NCI-H2227 (cell line): ENCODE measurements at regions not wholly inside any gene's neighbourhood (a gene's known extent, or its start where the extent isn't known, plus 50 kb on each side); places are given as distances from the start of the nearest gene placed in this dataset.
"Not testable (repeated sequence)": the region's sequence is repeated elsewhere in the genome, so short reads cannot be mapped to it uniquely, and the experiment has no call there.

Source experiments
- DNase-seq: peaks from one replicate; lab custom pipeline; 2025; ENCODE audit not compliant: unreplicated experiment; lab: John Stamatoyannopoulos, UW

DNA sequence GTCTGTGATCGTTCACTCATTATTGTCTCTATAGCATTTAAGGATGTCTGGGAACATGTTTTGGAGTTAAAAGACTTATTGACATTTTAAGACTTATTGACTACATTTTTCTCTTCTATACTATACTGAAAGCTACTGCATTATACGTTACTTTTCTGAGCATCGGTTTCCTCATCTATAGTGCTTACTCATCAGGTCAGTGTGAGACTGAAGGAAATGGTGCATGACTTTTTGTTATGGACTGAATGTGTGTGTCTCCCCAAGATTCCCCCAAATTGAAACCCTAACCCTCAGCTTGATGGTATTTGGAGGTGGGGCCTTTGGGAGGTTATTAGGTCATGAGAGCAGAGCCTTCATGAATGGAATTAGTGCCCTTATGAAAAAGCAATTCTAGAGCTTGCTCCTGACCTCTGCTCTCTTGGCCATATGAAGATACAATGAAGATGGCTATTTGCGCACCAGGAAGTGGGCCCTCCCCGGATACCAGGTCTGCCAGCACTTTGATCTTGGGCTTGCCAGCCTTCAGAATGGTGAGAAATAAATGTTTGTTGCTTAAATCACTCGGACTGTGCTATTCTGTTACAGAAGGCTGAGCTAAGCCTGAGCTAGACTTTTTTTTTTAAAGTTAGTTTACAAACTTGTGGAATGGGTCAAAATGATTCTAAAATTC, 243.7 kb upstream of the RREB1 start:
- no peak for DNase-seq

DNA sequence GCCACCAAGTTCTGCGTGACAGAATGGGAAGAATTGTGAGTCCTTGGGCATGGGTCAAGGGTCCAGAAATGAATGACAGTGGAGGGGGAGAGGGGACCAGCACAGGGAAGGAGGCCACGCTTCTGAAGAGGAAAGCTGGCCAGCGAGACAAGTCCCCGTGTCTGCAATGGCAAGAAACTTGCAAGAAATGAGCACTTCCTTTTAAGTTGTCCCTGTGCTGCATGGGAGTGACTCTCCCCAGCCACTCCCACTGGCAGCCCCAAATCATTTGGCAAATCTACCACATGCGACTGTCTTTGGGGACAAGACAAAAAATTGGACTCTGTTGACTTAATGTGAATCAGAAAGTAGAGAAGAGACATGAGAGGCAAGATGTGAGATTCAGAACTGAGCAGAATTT, 242.2 kb upstream of the RREB1 start:
- DNase-seq = no peak

DNA sequence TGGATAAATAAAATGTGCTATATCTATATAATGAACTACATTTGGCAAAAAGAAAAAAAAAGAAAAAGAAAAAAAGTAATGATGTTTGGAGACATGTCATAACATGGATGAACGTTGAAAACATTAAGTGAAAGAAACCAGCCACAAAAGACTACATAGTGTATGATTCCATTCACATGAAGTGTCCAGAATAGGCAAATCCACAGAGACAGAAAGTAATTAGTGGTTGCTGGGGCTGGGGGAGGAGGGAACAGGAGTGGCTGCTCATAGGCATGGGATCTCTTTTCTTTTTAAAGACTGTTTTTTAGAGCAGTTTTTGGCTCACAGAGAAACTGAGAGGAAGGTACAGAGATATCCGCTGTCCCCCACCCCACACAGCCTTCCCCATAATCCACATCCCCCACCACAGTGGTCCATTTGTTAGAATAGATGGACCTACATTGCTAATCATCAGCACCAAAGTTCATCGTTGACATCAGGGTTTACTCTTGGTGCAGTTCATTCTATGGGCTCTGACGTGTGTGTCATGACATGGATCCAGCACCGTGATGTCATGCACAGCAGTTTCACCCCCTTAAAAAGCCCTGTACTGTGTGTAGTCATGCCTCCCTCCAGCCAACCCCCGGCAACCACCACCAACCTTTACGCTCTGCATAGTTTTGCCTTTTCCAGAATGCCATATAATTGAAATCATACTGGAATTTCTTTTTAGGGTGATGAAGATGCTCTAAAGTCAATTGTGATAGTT, 240.9 kb upstream of the RREB1 start:
- no peak for DNase-seq

DNA sequence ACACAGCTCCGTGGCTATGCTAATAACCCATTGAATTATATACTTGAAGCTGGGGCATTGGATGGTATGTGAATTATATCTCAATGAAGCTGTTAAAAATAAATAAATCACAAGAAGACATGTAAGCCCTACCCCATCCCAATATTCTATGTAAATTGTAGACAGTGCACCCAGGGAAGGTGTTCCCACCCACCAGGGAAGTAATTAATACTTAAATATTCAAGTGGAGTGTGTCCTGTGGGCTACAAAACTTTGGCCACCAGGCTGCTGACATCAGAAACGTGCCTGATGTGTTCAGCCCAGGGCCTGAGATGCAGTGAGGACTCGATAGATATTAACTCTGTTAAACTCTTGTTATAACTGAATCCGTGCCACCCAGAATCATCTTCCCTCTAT, 240.4 kb upstream of the RREB1 start:
- no peak for DNase-seq

DNA sequence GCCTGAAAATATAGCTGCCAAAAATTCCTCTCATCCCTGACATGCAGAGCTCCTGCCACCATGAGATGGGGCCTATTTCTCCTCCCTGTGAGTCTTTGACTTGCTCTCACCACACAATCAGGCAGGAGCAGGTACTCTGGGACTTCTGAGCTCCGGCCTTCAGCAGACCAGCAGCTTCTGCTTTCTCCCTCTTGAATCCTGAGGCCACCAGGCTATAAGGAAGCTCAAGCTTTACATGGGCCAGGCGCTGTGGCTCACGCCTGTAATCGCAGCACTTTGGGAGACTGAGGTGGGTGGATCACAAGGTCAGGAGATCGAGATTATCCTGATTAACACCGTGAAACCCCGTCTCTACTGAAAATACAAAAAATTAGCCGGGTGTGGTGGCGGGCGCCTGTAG, 238.7 kb upstream of the RREB1 start:
- no peak for DNase-seq

DNA sequence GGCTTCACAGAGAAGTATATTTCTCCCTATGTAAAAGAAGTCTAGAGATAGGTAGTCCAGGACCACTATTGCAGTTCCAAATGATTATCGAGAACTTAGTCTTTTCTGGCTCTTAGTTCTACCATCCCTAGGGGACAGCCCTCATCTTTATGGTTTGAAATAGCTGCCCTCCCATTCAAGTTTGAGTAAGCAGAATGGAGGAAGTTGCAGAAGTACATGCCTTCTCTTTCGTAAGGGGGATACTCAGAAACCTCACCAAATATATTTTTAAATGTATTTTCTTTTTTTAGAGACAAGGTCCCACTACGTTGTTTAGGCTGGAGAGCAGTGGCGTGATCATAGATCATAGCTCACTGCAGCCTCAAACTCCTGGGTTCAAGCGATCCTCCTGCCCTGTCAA, 236.8 kb upstream of the RREB1 start:
- no peak for DNase-seq

DNA sequence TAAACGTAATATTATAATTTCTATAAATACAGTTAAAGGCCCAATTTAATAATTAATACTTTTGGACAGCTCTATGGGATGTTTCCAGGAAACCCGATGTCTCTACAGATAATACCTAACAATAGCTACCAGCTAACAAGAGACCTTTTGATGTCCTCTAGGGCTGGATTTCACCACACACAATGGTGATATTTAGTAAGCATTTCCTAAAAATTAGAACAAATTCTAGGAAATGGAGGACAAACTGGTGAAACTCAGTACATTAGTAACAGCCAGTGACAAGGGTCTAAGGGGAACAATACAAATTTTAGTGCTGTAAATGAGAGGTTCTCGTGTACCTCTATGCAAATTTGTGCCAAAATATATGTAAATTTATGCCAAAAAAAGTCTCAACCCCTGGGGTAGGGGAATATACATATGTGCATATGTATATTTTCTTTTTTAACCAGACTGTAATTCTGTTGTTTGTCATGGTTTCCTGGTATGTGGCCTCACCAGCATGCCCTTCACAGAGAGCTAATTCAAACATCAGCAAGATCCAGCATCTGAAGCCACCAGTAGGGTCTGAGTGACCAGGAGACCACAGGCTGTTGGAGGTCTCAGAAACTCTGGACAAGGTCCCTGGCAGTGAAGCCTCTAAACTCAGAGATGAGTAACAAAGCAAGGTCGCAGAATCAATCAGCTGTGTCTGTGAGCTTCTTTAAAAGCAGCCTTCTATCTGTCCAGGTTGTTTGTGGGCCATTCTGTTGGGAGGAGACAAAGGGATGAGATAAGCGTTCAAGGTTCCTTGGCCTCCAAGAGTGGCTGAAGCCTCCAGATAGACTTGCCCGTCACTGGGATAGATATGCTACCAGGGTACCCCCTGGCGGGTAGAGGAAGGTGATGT, 235.1 kb upstream of the RREB1 start:
- DNase-seq = no peak

DNA sequence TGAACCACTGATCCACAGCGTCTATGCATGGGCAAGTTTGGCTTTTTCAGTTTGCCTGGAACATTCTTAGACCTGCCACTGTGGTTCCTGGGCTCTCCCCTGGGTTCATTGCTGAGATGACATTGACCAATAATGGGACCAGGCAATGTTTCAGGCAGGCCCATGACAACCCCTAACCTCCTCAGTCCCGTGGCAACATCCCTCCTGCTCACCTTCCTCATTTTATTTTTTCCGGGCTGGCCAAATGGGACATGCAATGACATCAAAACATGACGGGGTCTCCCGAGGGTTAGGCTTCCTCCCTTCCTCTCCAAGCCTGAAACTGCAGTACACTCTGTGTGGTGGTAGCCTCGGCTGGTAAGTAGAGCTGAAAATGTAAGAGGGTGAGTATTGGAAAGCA, 234.0 kb upstream of the RREB1 start:
- DNase-seq = no peak

DNA sequence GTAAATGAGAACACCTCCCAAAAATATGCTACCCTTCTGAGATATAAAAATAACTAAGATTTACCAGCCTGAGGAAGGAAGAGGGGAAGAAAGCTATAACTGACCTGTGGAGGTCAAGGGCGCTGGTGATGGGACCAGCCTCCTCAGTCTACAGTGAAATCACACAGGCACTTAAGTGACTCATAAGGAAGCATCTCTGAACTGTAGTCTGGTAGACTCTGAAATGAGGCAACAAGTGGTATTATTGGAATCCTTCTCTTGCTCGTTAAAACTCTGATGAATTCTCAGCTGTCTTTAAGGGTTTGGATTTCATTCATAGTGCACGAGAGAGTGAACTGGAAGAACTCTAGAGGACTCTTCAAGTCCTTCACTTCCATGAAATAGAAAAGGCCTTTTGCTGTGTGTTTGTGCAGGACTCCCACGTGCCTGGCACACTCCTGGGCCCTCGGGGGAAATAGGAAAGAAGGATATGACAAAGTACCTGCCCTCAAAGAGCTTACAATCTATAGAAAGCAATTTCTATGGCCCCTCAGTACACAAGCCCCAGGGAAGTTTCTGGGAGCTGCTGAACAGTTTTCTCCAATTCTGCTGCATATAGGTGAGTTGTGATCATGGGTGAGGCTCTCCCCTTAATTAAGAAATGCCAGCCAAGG, 231.8 kb upstream of the RREB1 start:
- DNase-seq = no peak

DNA sequence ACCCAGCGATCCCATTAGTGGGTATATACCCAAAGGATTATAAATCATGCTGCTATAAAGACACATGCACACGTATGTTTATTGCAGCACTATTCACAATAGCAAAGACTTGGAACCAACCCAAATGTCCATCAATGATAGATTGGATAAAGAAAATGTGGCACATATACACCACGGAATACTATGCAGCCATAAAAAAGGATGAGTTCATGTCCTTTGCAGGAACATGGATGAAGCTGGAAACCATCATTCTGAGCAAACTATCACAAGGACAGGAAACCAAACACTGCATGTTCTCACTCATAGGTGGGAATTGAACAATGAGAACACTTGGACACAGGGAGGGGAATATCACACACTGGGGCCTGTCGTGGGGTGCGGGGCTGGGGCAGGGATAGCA, 230.0 kb upstream of the RREB1 start:
- DNase-seq = not testable (repeated sequence)

DNA sequence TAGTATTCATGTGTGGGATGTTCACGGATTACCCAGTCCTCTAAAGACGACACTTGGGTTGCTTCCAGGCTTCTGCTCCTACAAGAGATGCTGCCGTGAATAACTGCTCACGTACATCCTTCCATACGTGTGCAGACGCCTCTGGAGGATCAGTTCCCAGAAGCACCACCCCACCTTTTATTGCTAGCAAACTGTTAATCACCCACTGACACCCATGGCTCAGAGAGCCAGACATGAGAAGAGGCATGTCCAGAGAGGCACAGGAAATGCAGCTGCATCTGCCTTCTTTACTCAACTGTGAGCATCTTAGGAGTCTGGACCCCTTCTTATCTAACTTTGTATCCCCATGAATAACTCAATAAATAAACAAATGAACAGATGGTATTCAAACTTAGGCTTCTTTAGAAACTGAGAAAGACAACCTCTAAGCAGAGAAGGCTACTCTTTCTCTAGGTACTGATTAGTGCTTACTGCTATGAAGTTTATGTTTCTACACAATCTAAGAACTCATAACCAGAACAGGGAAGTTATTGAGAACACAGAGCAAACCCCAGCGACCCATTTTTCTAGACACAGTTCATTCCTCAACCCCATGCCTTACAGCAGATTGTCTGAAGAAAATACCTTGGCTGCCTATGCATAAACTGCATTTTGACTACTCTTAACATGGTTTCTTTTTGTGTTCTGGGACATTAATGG, 228.7 kb upstream of the RREB1 start:
- DNase-seq = no peak

DNA sequence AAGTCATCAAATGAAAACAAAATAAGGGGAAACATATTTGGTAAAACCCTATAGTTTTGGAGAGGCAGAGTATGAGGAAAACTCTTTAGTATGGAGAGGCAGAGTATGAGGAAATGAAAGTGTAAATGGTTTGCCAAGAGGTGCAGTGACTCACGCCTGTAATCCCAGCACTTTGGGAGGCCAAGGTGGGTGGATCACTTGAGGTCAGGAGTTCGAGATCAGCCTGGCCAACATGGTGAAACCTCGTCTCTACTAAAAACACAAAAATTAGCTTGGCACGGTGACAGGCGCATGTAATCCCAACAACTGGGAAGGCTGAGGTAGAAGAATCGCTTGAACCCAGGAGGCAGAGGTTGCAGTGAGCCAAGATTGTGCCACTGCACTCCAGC, 228.2 kb upstream of the RREB1 start:
- not testable (repeated sequence) for DNase-seq

DNA sequence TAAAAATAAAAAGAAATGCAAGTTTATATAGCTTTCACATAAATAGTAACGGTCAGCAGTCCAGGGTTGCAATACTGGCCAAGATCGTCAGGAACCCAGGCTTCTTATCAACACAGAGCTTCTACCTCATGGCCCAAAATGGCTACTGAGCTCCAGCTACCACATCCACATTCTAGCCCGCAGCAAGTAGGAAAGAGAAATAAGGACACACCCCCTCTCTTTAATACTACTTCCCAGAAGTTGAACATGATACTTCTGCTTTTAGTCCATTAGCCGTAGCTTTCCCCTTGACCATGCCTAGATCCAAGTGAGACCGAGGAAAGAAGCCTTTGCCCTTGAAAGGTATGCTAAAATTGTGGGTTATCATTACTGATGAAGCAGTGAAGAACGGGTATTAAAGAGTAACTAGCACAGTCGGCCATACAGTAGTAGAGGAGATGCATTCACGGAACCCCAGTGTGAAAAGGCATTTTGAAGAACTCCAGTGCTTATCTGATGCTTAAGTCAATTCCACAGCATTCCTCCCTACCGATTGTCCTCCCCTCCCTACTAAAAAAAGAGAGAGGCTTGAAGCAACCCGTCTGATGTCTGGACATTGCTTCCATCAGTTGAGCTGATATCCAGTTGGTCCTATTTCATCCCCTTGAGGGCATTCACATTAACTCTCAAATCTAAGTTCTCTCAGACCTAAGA, 226.9 kb upstream of the RREB1 start:
- no peak for DNase-seq

DNA sequence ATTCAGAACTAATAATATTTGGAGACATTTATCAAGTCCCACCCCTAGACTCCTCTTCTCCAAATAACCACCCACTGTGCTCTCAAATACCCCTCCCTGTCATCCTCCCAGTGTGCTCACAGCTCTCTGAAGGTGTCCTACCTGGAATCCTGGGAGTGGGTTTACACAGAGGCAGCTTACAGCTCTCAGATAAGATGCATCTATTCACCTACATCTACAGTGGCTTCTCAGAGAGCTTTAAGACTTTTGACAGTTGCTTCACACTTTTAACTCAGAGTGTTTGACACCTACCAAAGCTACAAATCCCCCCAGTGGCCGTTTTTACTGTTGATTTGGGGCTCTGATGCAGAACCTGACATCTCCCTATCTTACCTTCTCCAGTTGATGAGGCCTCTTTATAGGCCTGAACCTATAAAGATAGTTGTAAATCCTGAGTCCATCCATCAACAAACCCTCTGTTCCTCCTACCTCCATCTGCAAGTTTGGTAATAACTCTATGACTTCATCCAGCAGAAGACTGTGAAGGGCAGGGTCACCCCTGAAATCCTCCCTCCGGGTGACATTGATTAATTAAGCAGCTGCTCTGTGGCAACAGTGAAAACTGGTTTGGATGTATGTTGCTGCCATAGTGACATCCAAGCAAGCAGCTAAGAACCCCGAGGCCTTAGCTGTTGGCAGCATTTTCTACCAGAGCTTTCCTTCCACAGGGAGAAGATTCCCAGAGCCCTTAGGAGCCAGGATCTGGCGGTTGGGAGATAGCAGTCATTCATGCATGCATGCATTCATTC, 226.1 kb upstream of the RREB1 start:
- DNase-seq = no peak

DNA sequence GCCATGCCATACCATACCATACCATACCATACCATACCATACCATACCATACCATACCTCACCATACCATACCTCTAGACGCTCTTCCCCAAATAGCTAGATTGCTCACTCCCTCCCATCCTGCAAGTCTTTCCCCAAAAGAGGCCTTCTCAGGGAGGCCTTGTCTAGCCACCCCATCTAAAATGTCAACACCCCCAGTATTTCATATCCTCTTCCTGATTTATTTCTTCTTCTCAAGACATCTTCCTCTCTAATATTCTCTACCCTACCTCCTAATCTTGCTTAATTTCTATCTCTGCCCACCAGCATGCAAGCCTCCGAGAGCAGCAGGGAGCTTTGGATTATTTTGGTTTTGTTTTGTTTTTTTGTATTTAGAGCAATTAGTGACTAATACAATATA, 225.2 kb upstream of the RREB1 start:
- no peak for DNase-seq

DNA sequence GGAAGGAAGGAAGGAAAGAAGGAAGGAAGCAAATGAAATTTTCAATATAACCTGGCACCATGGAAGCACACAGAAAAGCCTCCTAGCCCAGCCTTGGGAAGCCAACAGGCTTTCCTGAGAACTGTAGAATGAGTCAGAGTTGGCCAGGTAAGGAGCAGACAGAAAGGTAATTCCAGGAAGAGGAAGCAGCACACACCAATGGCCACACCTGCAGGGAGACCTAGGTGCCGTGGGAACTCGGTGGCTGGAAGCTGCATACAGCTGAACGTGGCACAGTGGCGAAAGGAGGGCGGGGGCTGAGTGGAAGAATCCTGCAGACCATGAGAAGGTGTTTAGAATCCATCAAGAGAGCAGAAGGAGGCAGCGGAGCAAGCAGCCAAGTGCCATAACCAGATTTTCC, 224.8 kb upstream of the RREB1 start:
- no peak for DNase-seq

DNA sequence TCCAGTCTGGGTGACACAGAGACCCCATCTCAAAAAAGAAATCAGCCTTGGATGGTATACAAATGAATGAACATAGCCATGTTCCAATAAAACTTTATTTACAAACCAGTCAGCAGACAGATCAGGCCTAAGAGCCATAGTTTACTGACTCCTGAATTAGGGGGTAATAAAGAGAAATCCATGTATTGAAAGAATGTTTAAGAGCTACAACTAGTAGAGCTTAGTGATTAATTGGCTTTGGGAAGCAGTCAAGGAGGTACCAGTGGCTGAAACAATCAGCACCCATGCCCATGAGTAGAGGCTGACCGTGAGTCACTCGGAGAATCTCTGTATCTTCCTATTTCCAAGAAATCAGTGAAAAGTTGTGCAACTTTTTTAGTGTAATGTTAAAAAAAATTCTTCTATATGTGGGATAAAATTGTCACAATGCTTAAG, 223.6 kb upstream of the RREB1 start:
- DNase-seq = no peak

DNA sequence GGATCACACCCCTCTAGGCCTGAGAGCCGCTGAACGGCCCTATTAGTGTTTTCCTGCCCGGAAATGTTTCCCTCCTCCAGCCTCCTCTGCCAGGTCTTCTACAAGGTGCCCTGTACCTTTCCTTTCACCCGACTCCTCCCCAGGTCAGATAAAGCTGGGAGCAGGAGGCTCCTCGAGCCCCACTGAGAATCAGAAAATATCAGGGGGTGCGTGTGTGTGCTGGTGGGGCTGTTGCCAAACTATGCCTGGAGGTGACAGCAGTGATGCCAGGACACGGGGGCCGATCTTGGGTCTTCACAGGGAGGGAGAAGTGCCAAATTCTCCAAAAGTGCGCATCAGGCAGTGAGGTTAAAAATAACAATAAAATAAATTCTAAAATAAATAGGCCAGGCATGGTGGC, 222.8 kb upstream of the RREB1 start:
- DNase-seq = no peak

DNA sequence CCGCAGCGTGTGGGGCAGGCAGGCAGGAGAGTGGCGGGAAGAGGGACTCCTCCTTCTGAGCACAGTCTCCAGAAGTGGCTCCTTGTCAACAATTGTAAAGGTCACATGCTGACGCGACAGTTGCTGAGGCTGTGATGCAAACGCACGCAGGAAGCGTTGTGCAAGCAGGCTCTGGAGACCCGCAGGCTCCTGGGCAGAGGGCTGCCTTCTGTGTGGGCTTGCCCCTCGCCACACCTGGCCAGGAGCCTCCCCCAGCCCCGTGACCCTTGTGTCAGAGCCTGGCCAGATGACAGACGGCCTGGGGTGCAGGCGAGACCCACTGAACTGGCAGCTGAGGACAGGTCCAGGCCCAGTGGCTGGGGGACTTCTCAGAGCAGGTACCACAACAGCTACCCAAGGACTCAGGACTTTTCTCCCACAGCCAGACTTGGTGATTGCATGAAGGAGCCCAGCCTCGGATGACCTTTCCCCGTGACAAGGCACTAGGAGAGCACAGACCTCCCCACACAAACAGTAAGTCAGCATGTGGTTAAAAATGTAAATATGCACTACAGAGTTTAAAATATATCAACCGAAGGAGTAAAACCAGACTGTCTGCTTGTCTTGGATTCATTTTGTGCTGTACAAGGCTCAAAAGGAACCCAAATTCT, 222.1 kb upstream of the RREB1 start:
- no peak for DNase-seq
